SK-N-SH (cell line): ENCODE measurements at regions not wholly inside any gene's neighbourhood (a gene's known extent, or its start where the extent isn't known, plus 50 kb on each side); places are given as distances from the start of the nearest gene placed in this dataset.

ENCODE experiments used
- CTCF ChIA-PET: fragments of 300-600, 350-600 bp; formaldehyde crosslinking; extraction: SDS; loops from one replicate; lab custom pipeline; 2021; lab: Yijun Ruan, JAX
- POLR2A ChIA-PET: fragments of 350-600 bp; sonication (Branson Sonifier 250); formaldehyde crosslinking; extraction: SDS; loops from one replicate; lab custom pipeline; 2020; ENCODE audit warnings: antibody characterized with exemption, inconsistent platforms; lab: Yijun Ruan, JAX
- DNase-seq: peaks from one replicate; pipeline ENCODE4 v3.0.0; 2012
- H2AFZ ChIP-seq: fragments of 200-600 bp; sonication (generic); 2 replicates; pipeline ENCODE4 v1.8.1; 2016; ENCODE audit warnings: antibody characterized with exemption, mild to moderate bottlenecking, low read depth
- H3F3A ChIP-seq: fragments of 200-600 bp; sonication (generic); replicated peaks from 2 replicates; pipeline ENCODE3; 2016; ENCODE audit warnings: antibody characterized with exemption, mild to moderate bottlenecking; ENCODE audit not compliant: insufficient read depth
- H3K27ac ChIP-seq, 2 experiments: fragments of 200-500 bp in 1 of 2; fragments of 200-600 bp in 1 of 2; sonication (Bioruptor generic) in 1 of 2; sonication (generic), shearing (Covaris generic) in 1 of 2; 2 replicates each; pipeline versions ENCODE4 v1.5.1 to v1.6.1; 2014 to 2016; ENCODE audit warnings: low read depth in 2 of 2, inconsistent platforms in 1 of 2, low read length in 1 of 2, mild to moderate bottlenecking in 1 of 2, mixed read lengths in 1 of 2
- H3K27me3 ChIP-seq: fragments of 200-600 bp; sonication (generic), shearing (Covaris generic); 2 replicates; pipeline ENCODE4 v1.6.1; 2016; ENCODE audit warnings: mixed run types; ENCODE audit not compliant: insufficient read depth
- H3K36me3 ChIP-seq, 2 experiments: fragments of 200-500 bp in 1 of 2; fragments of 200-600 bp in 1 of 2; sonication (Bioruptor generic) in 1 of 2; sonication (generic) in 1 of 2; replicated peaks in 1 of 2; 2 replicates each; pipeline versions ENCODE3 to v1.5.1; 2014 to 2016; ENCODE audit warnings: low read length in 1 of 2, mild to moderate bottlenecking in 1 of 2; ENCODE audit not compliant: insufficient read depth in 2 of 2, control insufficient read depth in 1 of 2
- H3K4me1 ChIP-seq, 2 experiments: fragments of 200-500 bp in 1 of 2; fragments of 200-600 bp in 1 of 2; sonication (Bioruptor generic) in 1 of 2; sonication (generic), shearing (Covaris generic) in 1 of 2; 2 replicates each; pipeline versions ENCODE4 v1.5.1 to v1.6.1; 2014 to 2016; ENCODE audit warnings: low read depth in 1 of 2, low read length in 1 of 2, mixed run types in 1 of 2; ENCODE audit not compliant: insufficient read depth in 2 of 2, control insufficient read depth in 1 of 2
- H3K4me2 ChIP-seq: fragments of 200-600 bp; sonication (generic), shearing (Covaris generic); 2 replicates; pipeline ENCODE4 v1.6.1; 2017; ENCODE audit warnings: mixed run types
- H3K4me3 ChIP-seq, 2 experiments: fragments of 200-500 bp in 1 of 2; fragments of 200-600 bp in 1 of 2; sonication (Bioruptor generic) in 1 of 2; sonication (generic), shearing (Covaris generic) in 1 of 2; 2 replicates each; pipeline versions ENCODE4 v1.5.1 to v1.8.1; 2014 to 2016; ENCODE audit warnings: low read depth in 2 of 2, inconsistent platforms in 1 of 2, low read length in 1 of 2, mild to moderate bottlenecking in 1 of 2, mixed read lengths in 1 of 2, moderate library complexity in 1 of 2
- H3K79me2 ChIP-seq: fragments of 200-600 bp; sonication (generic); 2 replicates; pipeline ENCODE4 v1.8.1; 2017; ENCODE audit warnings: mild to moderate bottlenecking; ENCODE audit not compliant: insufficient read depth
- H3K9ac ChIP-seq: fragments of 200-600 bp; sonication (generic); 2 replicates; pipeline ENCODE4 v1.6.1; 2017; ENCODE audit warnings: mixed run types
- H3K9me2 ChIP-seq: fragments of 200-600 bp; sonication (generic); 2 replicates; pipeline ENCODE4 v1.6.1; 2017; ENCODE audit warnings: mixed run types
- H3K9me3 ChIP-seq: fragments of 200-600 bp; sonication (generic); 2 replicates; pipeline ENCODE4 v1.6.1; 2017; ENCODE audit warnings: mixed run types, mild to moderate bottlenecking, moderate library complexity
- H4K20me1 ChIP-seq: fragments of 200-600 bp; sonication (generic); 2 replicates; pipeline ENCODE4 v1.6.1; 2017; ENCODE audit warnings: mild to moderate bottlenecking, mixed run types; ENCODE audit not compliant: insufficient read depth
- EZH2phosphoT487 ChIP-seq: fragments of 200-600 bp; sonication (generic); IDR thresholded peaks from 2 replicates; pipeline ENCODE4 v1.6.1; 2017; ENCODE audit warnings: low read depth, mixed run types, mild to moderate bottlenecking, antibody characterized with exemption, moderate library complexity, borderline replicate concordance
- FOXJ3 ChIP-seq: sonication (generic); formaldehyde crosslinking; IDR thresholded peaks from 2 replicates; pipeline ENCODE4 v1.5.1; 2020; ENCODE audit warnings: mild to moderate bottlenecking, missing genetic modification reagents
- FOXM1 ChIP-seq: IDR thresholded peaks from 2 replicates; pipeline ENCODE4 v1.4.0; 2012; ENCODE audit warnings: low read depth, mild to moderate bottlenecking
- GATA2 ChIP-seq: sonication (generic); formaldehyde crosslinking; IDR thresholded peaks from 2 replicates; pipeline ENCODE4 v1.5.0; 2020; ENCODE audit warnings: mild to moderate bottlenecking, missing genetic modification reagents
- IRF3 ChIP-seq: fragments of 150-350 bp; IDR thresholded peaks from 2 replicates; pipeline ENCODE4 v1.6.1; 2016; ENCODE audit warnings: mild to moderate bottlenecking, low read depth, low read length
- JUND ChIP-seq: IDR thresholded peaks from 2 replicates; pipeline ENCODE4 v1.4.0; 2012
- MEF2A ChIP-seq: IDR thresholded peaks from 2 replicates; pipeline ENCODE4 v1.4.0; 2012; ENCODE audit warnings: low read depth, borderline replicate concordance
- MXI1 ChIP-seq: IDR thresholded peaks from 2 replicates; pipeline ENCODE4 v1.6.1; 2012; ENCODE audit warnings: mild to moderate bottlenecking, low read depth, low read length, improper control_type of control experiment
- NRF1 ChIP-seq: IDR thresholded peaks from 2 replicates; pipeline ENCODE4 v1.6.1; 2012; ENCODE audit warnings: low read depth, mild to moderate bottlenecking, low read length
- POLR2AphosphoS5 ChIP-seq: IDR thresholded peaks from 2 replicates; pipeline ENCODE4 v1.6.1; 2012; ENCODE audit warnings: low read depth, low read length
- RAD21 ChIP-seq: IDR thresholded peaks from 2 replicates; pipeline ENCODE4 v1.6.1; 2012; ENCODE audit warnings: mild to moderate bottlenecking, low read length
- RCOR1 ChIP-seq: fragments of 150-350 bp; IDR thresholded peaks from 2 replicates; pipeline ENCODE4 v1.6.1; 2017; ENCODE audit warnings: antibody characterized with exemption, low read length
- REST ChIP-seq: IDR thresholded peaks from 2 replicates; pipeline ENCODE4 v1.6.1; 2012; ENCODE audit warnings: mild to moderate bottlenecking, low read depth, low read length, moderate library complexity
- RFX5 ChIP-seq: IDR thresholded peaks from 2 replicates; pipeline ENCODE4 v1.6.1; 2012; ENCODE audit warnings: mild to moderate bottlenecking, improper control_type of control experiment, low read length
- SIN3A ChIP-seq: IDR thresholded peaks from 2 replicates; pipeline ENCODE4 v1.6.1; 2012; ENCODE audit warnings: low read depth, mild to moderate bottlenecking, low read length, moderate library complexity, borderline replicate concordance
- SMC3 ChIP-seq: IDR thresholded peaks from 2 replicates; pipeline ENCODE4 v1.6.1; 2012; ENCODE audit warnings: low read depth, low read length, improper control_type of control experiment
- TAF1 ChIP-seq: IDR thresholded peaks from 2 replicates; pipeline ENCODE4 v1.6.1; 2012; ENCODE audit warnings: low read depth, mild to moderate bottlenecking, low read length, moderate library complexity, borderline replicate concordance
- TCF12 ChIP-seq: IDR thresholded peaks from 2 replicates; pipeline ENCODE4 v1.4.0; 2012
- TEAD4 ChIP-seq: IDR thresholded peaks from 2 replicates; pipeline ENCODE4 v1.4.0; 2012; ENCODE audit warnings: mild to moderate bottlenecking, borderline replicate concordance; ENCODE audit not compliant: insufficient read depth
- YY1 ChIP-seq: IDR thresholded peaks from 2 replicates; pipeline ENCODE4 v1.4.0; 2012; ENCODE audit warnings: low read depth, mild to moderate bottlenecking
- WGBS: methylation state at CpG from one replicate; pipeline ENCODE4 v1.1.6; 2017; ENCODE audit warnings: low lambda C conversion rate; 5-methylcytosine and 5-hydroxymethylcytosine counted together
- TF ChIP-seq, protein P1 (sequence below): IDR thresholded peaks from 2 replicates; pipeline ENCODE4; 2012
- TF ChIP-seq, protein P2 (sequence below): fragments of 200-600 bp; sonication (generic); IDR thresholded peaks from 2 replicates; pipeline ENCODE4 v1.6.1; 2017; ENCODE audit warnings: antibody characterized with exemption, mild to moderate bottlenecking, moderate library complexity

DNA sequence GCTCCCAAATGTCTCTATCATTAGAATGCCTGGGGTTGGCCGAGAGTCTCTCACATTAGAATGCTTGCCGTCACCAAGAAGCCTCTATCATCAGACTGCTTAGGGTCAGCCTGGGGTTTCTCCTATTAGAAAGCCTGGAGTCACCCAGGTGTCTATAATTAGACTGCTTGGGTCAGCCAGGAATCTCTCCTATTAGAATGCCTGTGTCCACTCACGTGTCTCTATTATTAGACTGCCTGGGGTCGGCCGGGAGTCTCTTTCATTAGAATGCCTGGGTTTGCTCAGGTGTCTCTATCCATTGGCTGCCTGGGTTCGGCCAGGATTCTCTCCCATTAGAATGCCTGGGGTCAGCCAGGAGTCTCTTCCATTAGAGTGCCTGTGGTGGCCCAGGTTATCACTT lies 1453.1 kb downstream of the UQCRFS1 start (continued):
- no peak for TF ChIP-seq FOXJ3 (CRISPR knock-in tag)
- no peak for TF ChIP-seq SIN3A
- no peak for TF ChIP-seq REST
- TF ChIP-seq RFX5, result no peak

DNA sequence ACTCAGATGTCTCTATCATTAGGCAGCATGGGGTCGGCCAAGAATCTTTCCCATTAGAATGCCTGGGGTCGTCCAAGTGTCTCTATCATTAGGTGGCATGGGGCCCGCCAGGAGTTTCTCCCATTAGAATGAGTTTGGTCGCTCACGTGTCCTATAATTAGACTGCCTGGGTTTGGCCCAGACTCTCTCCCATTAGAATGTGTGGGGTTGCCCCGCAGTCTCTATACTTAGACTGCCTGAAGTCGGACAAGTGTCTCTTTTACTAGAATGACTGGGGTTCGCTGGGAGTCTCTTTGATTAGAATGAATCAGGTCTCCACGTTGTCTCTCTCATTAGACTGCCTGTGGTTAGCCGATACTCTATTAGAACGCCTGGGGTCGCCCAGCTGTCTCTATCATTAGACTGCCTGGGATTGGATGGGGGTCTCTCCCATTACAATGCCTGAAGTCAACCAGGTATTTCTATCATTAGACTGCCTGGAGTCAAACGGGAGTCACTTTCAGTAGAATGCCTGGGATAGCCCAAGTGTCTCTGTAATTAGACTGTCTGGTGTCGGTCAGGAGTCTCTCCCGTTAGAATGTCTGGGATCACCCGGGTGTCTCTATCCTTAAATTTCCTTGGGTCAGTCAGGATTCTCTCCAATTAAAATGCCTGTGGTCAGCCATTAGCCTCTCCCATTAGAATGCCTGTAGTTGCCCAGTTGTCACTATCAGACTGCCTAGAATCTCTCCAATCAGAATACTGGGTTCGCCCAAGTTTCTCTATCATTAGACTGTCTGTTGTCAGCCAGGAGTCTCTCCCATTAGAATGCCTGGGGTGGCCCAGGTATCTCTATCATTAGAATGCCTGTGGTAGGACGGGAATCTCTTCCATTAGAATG lies 1454.1 kb downstream of the UQCRFS1 start:
- no peaks in the 10 kb centered on the region for H4K20me1 ChIP-seq
- no peaks in the 10 kb centered on the region for H3K4me1 ChIP-seq
- no peaks in the 10 kb centered on the region for H3K9me2 ChIP-seq
- 76% methylated on average over 18 of the region's 18 CpGs for WGBS
- DNase-seq, result no peak
- no peak overlapping the region for H3K4me2 ChIP-seq
- H2AFZ ChIP-seq, result no peak overlapping the region
- no peaks in the 10 kb centered on the region for H3K79me2 ChIP-seq
- no peak overlapping the region for H3K9ac ChIP-seq
- POLR2A ChIA-PET, result no interaction called here
- CTCF ChIA-PET, result no interaction called here
- TF ChIP-seq, protein P1, sequence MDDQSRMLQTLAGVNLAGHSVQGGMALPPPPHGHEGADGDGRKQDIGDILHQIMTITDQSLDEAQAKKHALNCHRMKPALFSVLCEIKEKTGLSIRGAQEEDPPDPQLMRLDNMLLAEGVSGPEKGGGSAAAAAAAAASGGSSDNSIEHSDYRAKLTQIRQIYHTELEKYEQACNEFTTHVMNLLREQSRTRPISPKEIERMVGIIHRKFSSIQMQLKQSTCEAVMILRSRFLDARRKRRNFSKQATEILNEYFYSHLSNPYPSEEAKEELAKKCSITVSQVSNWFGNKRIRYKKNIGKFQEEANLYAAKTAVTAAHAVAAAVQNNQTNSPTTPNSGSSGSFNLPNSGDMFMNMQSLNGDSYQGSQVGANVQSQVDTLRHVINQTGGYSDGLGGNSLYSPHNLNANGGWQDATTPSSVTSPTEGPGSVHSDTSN, result no peak
- no peak for TF ChIP-seq SMC3
- no peak for TF ChIP-seq TEAD4
- no peak for TF ChIP-seq POLR2AphosphoS5
- no peak for TF ChIP-seq GATA2
- no peak for TF ChIP-seq MEF2A
- TF ChIP-seq RCOR1, result no peak
- TF ChIP-seq TCF12, result no peak
- no peak for TF ChIP-seq FOXM1
- TF ChIP-seq, protein P2, sequence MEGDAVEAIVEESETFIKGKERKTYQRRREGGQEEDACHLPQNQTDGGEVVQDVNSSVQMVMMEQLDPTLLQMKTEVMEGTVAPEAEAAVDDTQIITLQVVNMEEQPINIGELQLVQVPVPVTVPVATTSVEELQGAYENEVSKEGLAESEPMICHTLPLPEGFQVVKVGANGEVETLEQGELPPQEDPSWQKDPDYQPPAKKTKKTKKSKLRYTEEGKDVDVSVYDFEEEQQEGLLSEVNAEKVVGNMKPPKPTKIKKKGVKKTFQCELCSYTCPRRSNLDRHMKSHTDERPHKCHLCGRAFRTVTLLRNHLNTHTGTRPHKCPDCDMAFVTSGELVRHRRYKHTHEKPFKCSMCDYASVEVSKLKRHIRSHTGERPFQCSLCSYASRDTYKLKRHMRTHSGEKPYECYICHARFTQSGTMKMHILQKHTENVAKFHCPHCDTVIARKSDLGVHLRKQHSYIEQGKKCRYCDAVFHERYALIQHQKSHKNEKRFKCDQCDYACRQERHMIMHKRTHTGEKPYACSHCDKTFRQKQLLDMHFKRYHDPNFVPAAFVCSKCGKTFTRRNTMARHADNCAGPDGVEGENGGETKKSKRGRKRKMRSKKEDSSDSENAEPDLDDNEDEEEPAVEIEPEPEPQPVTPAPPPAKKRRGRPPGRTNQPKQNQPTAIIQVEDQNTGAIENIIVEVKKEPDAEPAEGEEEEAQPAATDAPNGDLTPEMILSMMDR, result no peak
- TF ChIP-seq FOXJ3 (CRISPR knock-in tag), result no peak
- no peak for TF ChIP-seq TAF1
- no peak for TF ChIP-seq RAD21
- no peak for TF ChIP-seq IRF3
- no peak for TF ChIP-seq MXI1
- no peak for TF ChIP-seq EZH2phosphoT487
- no peak for TF ChIP-seq SIN3A
- no peak for TF ChIP-seq JUND
- no peak for TF ChIP-seq YY1
- no peak for TF ChIP-seq NRF1
- H3F3A ChIP-seq, result no peaks in the 10 kb centered on the region
- no peak overlapping the region for H3K4me3 ChIP-seq
- H3K36me3 ChIP-seq, result no peaks in the 10 kb centered on the region
- no peak overlapping the region for H3K27ac ChIP-seq
- H3K27me3 ChIP-seq, result no peaks in the 10 kb centered on the region
- H3K9me3 ChIP-seq, result no peaks in the 10 kb centered on the region
